Sigmoid colon (tissue), 6 donors: ENCODE measurements at regions not wholly inside any gene's neighbourhood (a gene's known extent, or its start where the extent isn't known, plus 50 kb on each side); places are given as distances from the start of the nearest gene placed in this dataset.

ENCODE experiments used
- DNase-seq: peaks from one replicate; pipeline ENCODE4 v3.0.0-alpha.2; 2019
- H3K27ac ChIP-seq, 4 donors: fragments of 200-600 bp; sonication (generic); one replicate each; pipeline ENCODE4 v1.5.1; 2016 to 2019; ENCODE audit warnings: mild to moderate bottlenecking in 1 of 4
- H3K27me3 ChIP-seq, 3 donors: fragments of 200-600 bp; sonication (generic); one replicate each; pipeline ENCODE4 v1.5.1; 2019; ENCODE audit warnings: mild to moderate bottlenecking in 1 of 3
- H3K36me3 ChIP-seq, 4 donors: fragments of 200-600 bp; sonication (generic); one replicate each; pipeline ENCODE4 v1.5.1; 2016 to 2019
- H3K4me1 ChIP-seq, 4 donors: fragments of 200-600 bp; sonication (generic); one replicate each; pipeline ENCODE4 v1.5.1; 2017 to 2019
- H3K4me3 ChIP-seq, 4 donors: fragments of 200-600 bp; sonication (generic); one replicate each; pipeline ENCODE4 v1.5.1; 2017 to 2019; ENCODE audit warnings: mild to moderate bottlenecking in 2 of 4, moderate library complexity in 1 of 4
- H3K9me3 ChIP-seq, 4 donors: fragments of 200-600 bp in 3 of 4; sonication (generic) in 3 of 4; one replicate each; pipeline versions ENCODE4 v1.5.1 to v1.6.1; 2013 to 2019
- EP300 ChIP-seq, 4 donors: sonication (generic); formaldehyde crosslinking; IDR thresholded peaks; one replicate each; pipeline ENCODE4 v1.6.1; 2017; ENCODE audit warnings: antibody characterized with exemption in 4 of 4
- POLR2A ChIP-seq, 2 donors: fragments of 450-650 bp; IDR thresholded peaks; one replicate each; pipeline ENCODE4 v1.6.1; 2016; ENCODE audit warnings: antibody characterized with exemption in 2 of 2, mild to moderate bottlenecking in 2 of 2, moderate library complexity in 2 of 2
- POLR2AphosphoS5 ChIP-seq, 4 donors: sonication (generic); formaldehyde crosslinking; IDR thresholded peaks; one replicate each; pipeline ENCODE4 v1.6.1; 2017; ENCODE audit warnings: antibody characterized with exemption in 4 of 4
- WGBS, 2 donors: extraction: QIAGEN DNeasy Blood & Tissue Kit; methylation state at CpG; one replicate each; pipeline ENCODE4 v1.1.7; 2013; 5-methylcytosine and 5-hydroxymethylcytosine counted together
- intact Hi-C: fragments of 100-400 bp; cut with DNase I; formaldehyde crosslinking; loops from one replicate; pipeline ENCODE4 v1.15.1; 2023
- TF ChIP-seq, protein P1 (sequence below), 4 experiments: fragments of 450-650 bp in 3 of 4; fragments of 200-600 bp in 1 of 4; IDR thresholded peaks; one replicate each; pipeline ENCODE4 v1.5.1; 2016 to 2019; ENCODE audit warnings: antibody characterized with exemption in 4 of 4, mild to moderate bottlenecking in 3 of 4, moderate library complexity in 2 of 4
- donor health status: healthy with polysubstance abuse.
- donor health status: healthy.

DNA sequence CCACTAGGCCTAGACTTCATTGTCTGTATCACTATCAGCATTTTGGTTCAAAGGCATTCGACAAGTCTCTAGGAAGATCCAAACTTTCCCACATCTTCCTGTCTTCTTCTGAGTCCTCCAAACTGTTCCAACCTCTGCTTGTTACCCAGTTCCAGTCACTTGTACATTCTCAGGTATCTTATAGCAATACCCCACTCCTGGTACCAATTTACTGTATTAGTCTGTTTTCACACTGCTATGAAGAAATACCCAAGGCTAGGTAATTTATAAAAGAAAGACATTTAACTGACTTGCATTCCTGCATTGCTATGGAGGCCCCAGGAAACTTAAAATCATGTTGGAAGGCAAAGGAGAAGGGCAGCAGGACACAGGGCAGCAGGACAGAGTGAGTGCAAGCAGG, 293.9 kb downstream of the ARAP2 start:
- Histone ChIP-seq H3K4me3 (no peak overlapping the region), H3K27me3 (no peaks in the 10 kb centered on the region), H3K9me3 (peaks cover 0 to 4% (median 0%) of the 10 kb centered on the region in 4 donors), H3K27ac (no peak overlapping the region), H3K4me1 (no peaks in the 10 kb centered on the region), H3K36me3 (no peaks in the 10 kb centered on the region)
- intact Hi-C loops = no loop called here
- DNase-seq = no peak
- TF ChIP-seq EP300 (IDR thresholded peaks at IDR 0.05) = no peak
- WGBS, 2 donors = 90 to 95% methylated on average over 1 of the region's 1 CpG

DNA sequence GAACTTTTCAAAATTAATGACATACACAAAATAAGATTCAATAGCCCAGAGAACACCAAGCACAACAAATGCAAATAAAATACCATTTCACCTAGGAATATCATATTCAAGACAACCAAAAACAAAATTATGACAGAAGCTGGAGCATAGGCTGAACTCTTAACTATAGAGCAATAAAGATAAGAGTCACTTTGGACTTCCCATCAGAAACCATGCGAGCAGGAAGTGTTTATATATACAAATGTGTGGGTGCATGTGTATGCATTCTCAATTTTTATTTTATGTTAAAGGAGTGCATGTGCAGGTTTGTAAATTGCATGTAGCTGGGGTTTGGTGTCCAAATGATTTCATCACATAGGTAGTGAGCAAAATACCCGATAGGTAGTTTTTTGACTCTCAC, 291.6 kb downstream of the ARAP2 start:
- H3K36me3 ChIP-seq = no peaks in the 10 kb centered on the region
- DNase-seq = no peak
- H3K4me3 ChIP-seq = no peak overlapping the region
- WGBS, 2 donors = 41 to 78% methylated on average over 2 of the region's 2 CpGs
- H3K9me3 ChIP-seq = peaks cover 0 to 7% (median 0%) of the 10 kb centered on the region in 4 donors
- TF ChIP-seq POLR2AphosphoS5 (IDR thresholded peaks at IDR 0.05) = no peak
- TF ChIP-seq, protein P1, sequence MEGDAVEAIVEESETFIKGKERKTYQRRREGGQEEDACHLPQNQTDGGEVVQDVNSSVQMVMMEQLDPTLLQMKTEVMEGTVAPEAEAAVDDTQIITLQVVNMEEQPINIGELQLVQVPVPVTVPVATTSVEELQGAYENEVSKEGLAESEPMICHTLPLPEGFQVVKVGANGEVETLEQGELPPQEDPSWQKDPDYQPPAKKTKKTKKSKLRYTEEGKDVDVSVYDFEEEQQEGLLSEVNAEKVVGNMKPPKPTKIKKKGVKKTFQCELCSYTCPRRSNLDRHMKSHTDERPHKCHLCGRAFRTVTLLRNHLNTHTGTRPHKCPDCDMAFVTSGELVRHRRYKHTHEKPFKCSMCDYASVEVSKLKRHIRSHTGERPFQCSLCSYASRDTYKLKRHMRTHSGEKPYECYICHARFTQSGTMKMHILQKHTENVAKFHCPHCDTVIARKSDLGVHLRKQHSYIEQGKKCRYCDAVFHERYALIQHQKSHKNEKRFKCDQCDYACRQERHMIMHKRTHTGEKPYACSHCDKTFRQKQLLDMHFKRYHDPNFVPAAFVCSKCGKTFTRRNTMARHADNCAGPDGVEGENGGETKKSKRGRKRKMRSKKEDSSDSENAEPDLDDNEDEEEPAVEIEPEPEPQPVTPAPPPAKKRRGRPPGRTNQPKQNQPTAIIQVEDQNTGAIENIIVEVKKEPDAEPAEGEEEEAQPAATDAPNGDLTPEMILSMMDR (IDR thresholded peaks at IDR 0.05) = no peak
- TF ChIP-seq EP300 (IDR thresholded peaks at IDR 0.05) = no peak
- TF ChIP-seq POLR2A (IDR thresholded peaks at IDR 0.05) = no peak
- no peaks in the 10 kb centered on the region for H3K27me3 ChIP-seq
- intact Hi-C loops = no loop called here
- no peak overlapping the region for H3K27ac ChIP-seq
- no peaks in the 10 kb centered on the region for H3K4me1 ChIP-seq

GRCh38 chr4:35963383-35963782, 280.9 kb downstream of the ARAP2 start:
- H3K9me3 ChIP-seq = no peaks in the 10 kb centered on the region
- H3K27ac ChIP-seq = no peak overlapping the region
- H3K4me1 ChIP-seq = no peaks in the 10 kb centered on the region
- no peak overlapping the region for H3K4me3 ChIP-seq
- TF ChIP-seq EP300 (IDR thresholded peaks at IDR 0.05) (no peak), POLR2A (IDR thresholded peaks at IDR 0.05) (no peak), POLR2AphosphoS5 (IDR thresholded peaks at IDR 0.05) (no peak)
- TF ChIP-seq, protein P1 (IDR thresholded peaks at IDR 0.05) = no peak
- intact Hi-C loops = no loop called here
- WGBS, 2 donors = 86 to 92% methylated on average over 4 of the region's 4 CpGs
- DNase-seq = no peak
- H3K27me3 ChIP-seq = no peaks in the 10 kb centered on the region
- no peaks in the 10 kb centered on the region for H3K36me3 ChIP-seq

GRCh38 chr4:35963974-35964515, 280.3 kb downstream of the ARAP2 start:
- H3K9me3 ChIP-seq = no peaks in the 10 kb centered on the region
- no peaks in the 10 kb centered on the region for H3K36me3 ChIP-seq
- DNase-seq = no peak
- TF ChIP-seq, protein P1 (IDR thresholded peaks at IDR 0.05) = no peak
- TF ChIP-seq POLR2A (IDR thresholded peaks at IDR 0.05) = no peak
- no peak for TF ChIP-seq EP300 (IDR thresholded peaks at IDR 0.05)
- no peak for TF ChIP-seq POLR2AphosphoS5 (IDR thresholded peaks at IDR 0.05)
- 77 to 83% methylated on average over 5 of the region's 5 CpGs for WGBS, 2 donors
- intact Hi-C loops = no loop called here
- no peak overlapping the region for H3K27ac ChIP-seq
- H3K4me1 ChIP-seq = no peaks in the 10 kb centered on the region
- H3K4me3 ChIP-seq = no peak overlapping the region
- no peaks in the 10 kb centered on the region for H3K27me3 ChIP-seq

GRCh38 chr4:35965300-35965699, 279.0 kb downstream of the ARAP2 start:
- 66 to 69% methylated on average over 1 of the region's 1 CpG for WGBS, 2 donors

More at GRCh38 chr4:35965300-35965699, 279.0 kb downstream of the ARAP2 start:
- no peak overlapping the region for H3K27ac ChIP-seq
- H3K27me3 ChIP-seq = no peaks in the 10 kb centered on the region
- no peak for TF ChIP-seq POLR2AphosphoS5 (IDR thresholded peaks at IDR 0.05)
- no peak for TF ChIP-seq POLR2A (IDR thresholded peaks at IDR 0.05)
- TF ChIP-seq, protein P1 (IDR thresholded peaks at IDR 0.05) = no peak
- no peak for TF ChIP-seq EP300 (IDR thresholded peaks at IDR 0.05)
- no peak for DNase-seq
- intact Hi-C loops = no loop called here
- H3K36me3 ChIP-seq = no peaks in the 10 kb centered on the region
- no peaks in the 10 kb centered on the region for H3K4me1 ChIP-seq
- no peaks in the 10 kb centered on the region for H3K9me3 ChIP-seq
- no peak overlapping the region for H3K4me3 ChIP-seq
